ENCODE measurements at regions not wholly inside any gene's neighbourhood (a gene's known extent, or its start where the extent isn't known, plus 50 kb on each side); places are given as distances from the start of the nearest gene placed in this dataset.

DNA sequence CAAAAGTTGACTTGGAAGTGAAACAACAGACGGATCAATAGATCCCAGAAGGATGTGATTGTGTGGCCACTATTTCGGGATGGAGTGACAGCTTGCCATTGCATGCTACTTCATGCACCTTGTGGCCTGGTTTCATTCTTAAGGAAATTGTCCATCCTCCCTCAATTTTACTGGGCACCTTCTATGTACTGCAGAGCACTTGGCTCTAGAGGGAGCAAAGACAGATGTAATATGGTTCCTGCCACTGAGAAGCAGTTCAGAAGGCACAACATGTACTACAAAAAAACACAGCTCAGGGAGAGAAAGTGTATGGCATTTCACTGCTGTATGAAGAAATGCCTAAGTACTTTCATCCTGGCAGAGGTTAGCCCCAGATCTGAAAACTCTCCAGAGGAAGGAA lies 91.9 kb downstream of the FOXA2 start (continued):
- TF ChIP-seq TCF7 (IDR thresholded peaks at IDR 0.05; ENCODE audit: low read depth): no peak
- no peak for TF ChIP-seq GATAD1 (CRISPR knock-in tag; IDR thresholded peaks at IDR 0.05)
- TF ChIP-seq, protein P1, sequence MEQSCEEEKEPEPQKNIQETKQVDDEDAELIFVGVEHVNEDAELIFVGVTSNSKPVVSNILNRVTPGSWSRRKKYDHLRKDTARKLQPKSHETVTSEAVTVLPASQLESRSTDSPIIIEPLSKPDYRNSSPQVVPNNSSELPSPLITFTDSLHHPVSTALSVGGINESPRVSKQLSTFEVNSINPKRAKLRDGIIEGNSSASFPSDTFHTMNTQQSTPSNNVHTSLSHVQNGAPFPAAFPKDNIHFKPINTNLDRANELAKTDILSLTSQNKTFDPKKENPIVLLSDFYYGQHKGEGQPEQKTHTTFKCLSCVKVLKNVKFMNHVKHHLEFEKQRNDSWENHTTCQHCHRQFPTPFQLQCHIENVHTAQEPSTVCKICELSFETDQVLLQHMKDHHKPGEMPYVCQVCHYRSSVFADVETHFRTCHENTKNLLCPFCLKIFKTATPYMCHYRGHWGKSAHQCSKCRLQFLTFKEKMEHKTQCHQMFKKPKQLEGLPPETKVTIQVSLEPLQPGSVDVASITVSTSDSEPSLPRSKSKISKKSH (CRISPR knock-in tag; IDR thresholded peaks at IDR 0.05; ENCODE audit: borderline replicate concordance): no peak
- no peak for TF ChIP-seq GTF3A (CRISPR knock-in tag; conservative IDR thresholded peaks at IDR 0.05)
- TF ChIP-seq ZSCAN31 (CRISPR knock-in tag; IDR thresholded peaks at IDR 0.05; ENCODE audit: low read depth): 0 out of 2 replicates have a peak, but pooled peaks have one; percentile 33
- 0 out of 2 replicates have a peak, but pooled peaks have one; percentile 24 for TF ChIP-seq RAD21 (CRISPR knock-in tag; IDR thresholded peaks at IDR 0.05)
- TF ChIP-seq, protein P2, sequence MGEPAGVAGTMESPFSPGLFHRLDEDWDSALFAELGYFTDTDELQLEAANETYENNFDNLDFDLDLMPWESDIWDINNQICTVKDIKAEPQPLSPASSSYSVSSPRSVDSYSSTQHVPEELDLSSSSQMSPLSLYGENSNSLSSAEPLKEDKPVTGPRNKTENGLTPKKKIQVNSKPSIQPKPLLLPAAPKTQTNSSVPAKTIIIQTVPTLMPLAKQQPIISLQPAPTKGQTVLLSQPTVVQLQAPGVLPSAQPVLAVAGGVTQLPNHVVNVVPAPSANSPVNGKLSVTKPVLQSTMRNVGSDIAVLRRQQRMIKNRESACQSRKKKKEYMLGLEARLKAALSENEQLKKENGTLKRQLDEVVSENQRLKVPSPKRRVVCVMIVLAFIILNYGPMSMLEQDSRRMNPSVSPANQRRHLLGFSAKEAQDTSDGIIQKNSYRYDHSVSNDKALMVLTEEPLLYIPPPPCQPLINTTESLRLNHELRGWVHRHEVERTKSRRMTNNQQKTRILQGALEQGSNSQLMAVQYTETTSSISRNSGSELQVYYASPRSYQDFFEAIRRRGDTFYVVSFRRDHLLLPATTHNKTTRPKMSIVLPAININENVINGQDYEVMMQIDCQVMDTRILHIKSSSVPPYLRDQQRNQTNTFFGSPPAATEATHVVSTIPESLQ (CRISPR knock-in tag; conservative IDR thresholded peaks at IDR 0.05): no peak
- TF ChIP-seq NFYC (CRISPR knock-in tag; IDR thresholded peaks at IDR 0.05): no peak
- TF ChIP-seq ZNF10 (CRISPR knock-in tag; IDR thresholded peaks at IDR 0.05; ENCODE audit: borderline replicate concordance, low read depth): no peak
- TF ChIP-seq, protein P3, sequence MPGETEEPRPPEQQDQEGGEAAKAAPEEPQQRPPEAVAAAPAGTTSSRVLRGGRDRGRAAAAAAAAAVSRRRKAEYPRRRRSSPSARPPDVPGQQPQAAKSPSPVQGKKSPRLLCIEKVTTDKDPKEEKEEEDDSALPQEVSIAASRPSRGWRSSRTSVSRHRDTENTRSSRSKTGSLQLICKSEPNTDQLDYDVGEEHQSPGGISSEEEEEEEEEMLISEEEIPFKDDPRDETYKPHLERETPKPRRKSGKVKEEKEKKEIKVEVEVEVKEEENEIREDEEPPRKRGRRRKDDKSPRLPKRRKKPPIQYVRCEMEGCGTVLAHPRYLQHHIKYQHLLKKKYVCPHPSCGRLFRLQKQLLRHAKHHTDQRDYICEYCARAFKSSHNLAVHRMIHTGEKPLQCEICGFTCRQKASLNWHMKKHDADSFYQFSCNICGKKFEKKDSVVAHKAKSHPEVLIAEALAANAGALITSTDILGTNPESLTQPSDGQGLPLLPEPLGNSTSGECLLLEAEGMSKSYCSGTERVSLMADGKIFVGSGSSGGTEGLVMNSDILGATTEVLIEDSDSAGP (CRISPR knock-in tag; IDR thresholded peaks at IDR 0.05; ENCODE audit: borderline replicate concordance): no peak
- no peak for TF ChIP-seq HOXA5 (CRISPR knock-in tag; IDR thresholded peaks at IDR 0.05)
- TF ChIP-seq POLR2AphosphoS2 (IDR thresholded peaks at IDR 0.05; ENCODE audit: low read depth, low read length): no peak
- TF ChIP-seq HCFC1 (IDR thresholded peaks at IDR 0.05; ENCODE audit: low read depth, low read length): no peak
- TF ChIP-seq PRMT3 (CRISPR knock-in tag; IDR thresholded peaks at IDR 0.05; ENCODE audit: borderline replicate concordance, low read depth): no peak
- TF ChIP-seq, protein P4, sequence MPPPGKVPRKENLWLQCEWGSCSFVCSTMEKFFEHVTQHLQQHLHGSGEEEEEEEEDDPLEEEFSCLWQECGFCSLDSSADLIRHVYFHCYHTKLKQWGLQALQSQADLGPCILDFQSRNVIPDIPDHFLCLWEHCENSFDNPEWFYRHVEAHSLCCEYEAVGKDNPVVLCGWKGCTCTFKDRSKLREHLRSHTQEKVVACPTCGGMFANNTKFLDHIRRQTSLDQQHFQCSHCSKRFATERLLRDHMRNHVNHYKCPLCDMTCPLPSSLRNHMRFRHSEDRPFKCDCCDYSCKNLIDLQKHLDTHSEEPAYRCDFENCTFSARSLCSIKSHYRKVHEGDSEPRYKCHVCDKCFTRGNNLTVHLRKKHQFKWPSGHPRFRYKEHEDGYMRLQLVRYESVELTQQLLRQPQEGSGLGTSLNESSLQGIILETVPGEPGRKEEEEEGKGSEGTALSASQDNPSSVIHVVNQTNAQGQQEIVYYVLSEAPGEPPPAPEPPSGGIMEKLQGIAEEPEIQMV (CRISPR knock-in tag; IDR thresholded peaks at IDR 0.05; ENCODE audit: low read depth): no peak
- TF ChIP-seq FOXP1 (IDR thresholded peaks at IDR 0.05): no peak
- no peak for TF ChIP-seq FOXP1 (CRISPR knock-in tag; IDR thresholded peaks at IDR 0.05)
- TF ChIP-seq THYN1 (CRISPR knock-in tag; IDR thresholded peaks at IDR 0.05; ENCODE audit: borderline replicate concordance, low read depth): no peak
- no peak for TF ChIP-seq RCOR2 (CRISPR knock-in tag; IDR thresholded peaks at IDR 0.05)
- no peak for TF ChIP-seq ZMAT3 (CRISPR knock-in tag; conservative IDR thresholded peaks at IDR 0.05)
- no peak for TF ChIP-seq ZSCAN20 (CRISPR knock-in tag; IDR thresholded peaks at IDR 0.05; ENCODE audit: borderline replicate concordance)
- TF ChIP-seq, protein P5, sequence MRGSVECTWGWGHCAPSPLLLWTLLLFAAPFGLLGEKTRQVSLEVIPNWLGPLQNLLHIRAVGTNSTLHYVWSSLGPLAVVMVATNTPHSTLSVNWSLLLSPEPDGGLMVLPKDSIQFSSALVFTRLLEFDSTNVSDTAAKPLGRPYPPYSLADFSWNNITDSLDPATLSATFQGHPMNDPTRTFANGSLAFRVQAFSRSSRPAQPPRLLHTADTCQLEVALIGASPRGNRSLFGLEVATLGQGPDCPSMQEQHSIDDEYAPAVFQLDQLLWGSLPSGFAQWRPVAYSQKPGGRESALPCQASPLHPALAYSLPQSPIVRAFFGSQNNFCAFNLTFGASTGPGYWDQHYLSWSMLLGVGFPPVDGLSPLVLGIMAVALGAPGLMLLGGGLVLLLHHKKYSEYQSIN (CRISPR knock-in tag; IDR thresholded peaks at IDR 0.05; ENCODE audit: borderline replicate concordance): no peak

All from HepG2 (cell line).